HG03575 (cell line): ENCODE measurements at regions not wholly inside any gene's neighbourhood (a gene's known extent, or its start where the extent isn't known, plus 50 kb on each side); places are given as distances from the start of the nearest gene placed in this dataset.

Source experiments
- ATAC-seq: cut with Tn5 transposase; IDR thresholded peaks from one replicate; pipeline ENCODE4 v1.9.1; 2021; ENCODE audit not compliant: unreplicated experiment, insufficient number of reproducible peaks, low FRiP score; ENCODE audit errors: extremely low read depth

DNA sequence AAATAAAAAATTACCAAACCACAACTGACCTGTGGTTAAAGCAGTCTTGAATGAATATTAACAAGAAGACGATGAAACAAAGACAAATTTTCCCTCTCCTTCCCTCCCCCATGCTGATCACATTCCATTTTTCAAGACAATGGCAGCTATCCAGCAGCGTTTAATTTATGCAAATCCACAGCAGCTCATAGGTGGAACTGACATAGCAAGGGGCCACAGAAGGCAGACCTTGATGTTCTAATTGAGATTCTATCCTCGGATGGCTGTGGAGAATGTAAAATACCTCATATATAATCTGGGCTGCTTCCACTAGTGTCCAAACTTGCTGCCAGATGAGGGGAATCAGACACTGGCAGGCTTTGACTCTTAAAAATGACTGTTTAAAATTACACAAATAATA lies 211.5 kb downstream of the CHRDL1 start:
- no peak for ATAC-seq

- no peak for ATAC-seq
Observed at GRCh38 chrX:110588164-110588563, 207.5 kb downstream of the CHRDL1 start.

GRCh38 chrX:110588853-110589252 lies 206.8 kb downstream of the CHRDL1 start:
- ATAC-seq = no peak

- ATAC-seq = no peak
Observed at GRCh38 chrX:110600745-110601310, 194.8 kb downstream of the CHRDL1 start.

- no peak for ATAC-seq
Observed at GRCh38 chrX:110614596-110614995, 181.0 kb downstream of the CHRDL1 start.
